Prostate gland (tissue), 2 donors: ENCODE measurements at regions not wholly inside any gene's neighbourhood (a gene's known extent, or its start where the extent isn't known, plus 50 kb on each side); places are given as distances from the start of the nearest gene placed in this dataset.

ENCODE experiments used
- CTCF ChIP-seq, 4 experiments: fragments of 200-600 bp in 2 of 4; fragments of 450-650 bp in 2 of 4; sonication (generic) in 2 of 4; IDR thresholded peaks; 1 replicate in 3 of 4; 2 replicates in 1 of 4; pipeline ENCODE4 v1.5.1; 2016 to 2019; ENCODE audit warnings: antibody characterized with exemption in 4 of 4, mild to moderate bottlenecking in 2 of 4, moderate library complexity in 2 of 4
- POLR2A ChIP-seq: fragments of 450-650 bp; IDR thresholded peaks from one replicate; pipeline ENCODE4 v1.6.1; 2016; ENCODE audit warnings: antibody characterized with exemption, mild to moderate bottlenecking

GRCh38 chr6:167442796-167443680 is 118.2 kb downstream of the TTLL2 start:
- no peak for TF ChIP-seq POLR2A
- TF ChIP-seq CTCF (IDR thresholded peaks at IDR 0.05) = no peak
